22Rv1 (cell line): ENCODE measurements at regions not wholly inside any gene's neighbourhood (a gene's known extent, or its start where the extent isn't known, plus 50 kb on each side); places are given as distances from the start of the nearest gene placed in this dataset.

ENCODE experiments used
- ZFX ChIP-seq: fragments of 450-650 bp; IDR thresholded peaks from 2 replicates; pipeline ENCODE4 v1.6.1; 2017; ENCODE audit warnings: antibody characterized with exemption, borderline replicate concordance
- TF ChIP-seq, protein P1 (sequence below): fragments of 450-650 bp; IDR thresholded peaks from 2 replicates; pipeline ENCODE4 v1.5.1; 2017; ENCODE audit warnings: mild to moderate bottlenecking

DNA sequence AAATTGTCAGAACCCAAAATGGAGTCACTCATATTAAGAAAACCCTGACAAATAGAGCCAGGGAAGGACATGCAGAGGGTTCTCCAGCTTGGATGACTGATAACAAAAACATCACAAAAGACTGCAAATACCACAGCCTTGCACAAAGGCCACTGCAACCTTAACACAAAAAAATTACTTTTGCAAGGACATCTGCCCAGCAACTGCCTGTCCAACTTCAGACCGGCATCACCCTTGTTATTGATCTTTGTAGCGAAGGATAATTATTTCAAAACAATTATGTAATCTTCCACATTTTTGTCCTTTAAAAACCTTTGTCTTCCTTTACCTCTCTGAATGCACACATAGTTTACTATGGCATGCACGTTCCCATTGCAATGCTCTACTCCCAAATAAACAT lies 100.6 kb upstream of the TBX3 start:
- TF ChIP-seq, protein P1, sequence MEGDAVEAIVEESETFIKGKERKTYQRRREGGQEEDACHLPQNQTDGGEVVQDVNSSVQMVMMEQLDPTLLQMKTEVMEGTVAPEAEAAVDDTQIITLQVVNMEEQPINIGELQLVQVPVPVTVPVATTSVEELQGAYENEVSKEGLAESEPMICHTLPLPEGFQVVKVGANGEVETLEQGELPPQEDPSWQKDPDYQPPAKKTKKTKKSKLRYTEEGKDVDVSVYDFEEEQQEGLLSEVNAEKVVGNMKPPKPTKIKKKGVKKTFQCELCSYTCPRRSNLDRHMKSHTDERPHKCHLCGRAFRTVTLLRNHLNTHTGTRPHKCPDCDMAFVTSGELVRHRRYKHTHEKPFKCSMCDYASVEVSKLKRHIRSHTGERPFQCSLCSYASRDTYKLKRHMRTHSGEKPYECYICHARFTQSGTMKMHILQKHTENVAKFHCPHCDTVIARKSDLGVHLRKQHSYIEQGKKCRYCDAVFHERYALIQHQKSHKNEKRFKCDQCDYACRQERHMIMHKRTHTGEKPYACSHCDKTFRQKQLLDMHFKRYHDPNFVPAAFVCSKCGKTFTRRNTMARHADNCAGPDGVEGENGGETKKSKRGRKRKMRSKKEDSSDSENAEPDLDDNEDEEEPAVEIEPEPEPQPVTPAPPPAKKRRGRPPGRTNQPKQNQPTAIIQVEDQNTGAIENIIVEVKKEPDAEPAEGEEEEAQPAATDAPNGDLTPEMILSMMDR: no peak
- no peak for TF ChIP-seq ZFX
